HG03060 (cell line): ENCODE measurements at regions not wholly inside any gene's neighbourhood (a gene's known extent, or its start where the extent isn't known, plus 50 kb on each side); places are given as distances from the start of the nearest gene placed in this dataset.
"Not testable (repeated sequence)": the region's sequence is repeated elsewhere in the genome, so short reads cannot be mapped to it uniquely, and the experiment has no call there.

Experiments used
- ATAC-seq: cut with Tn5 transposase; IDR thresholded peaks from one replicate; pipeline ENCODE4 v1.9.1; 2021; ENCODE audit warnings: low read depth, moderate number of reproducible peaks; ENCODE audit not compliant: unreplicated experiment

GRCh38 chr6:21872749-21873148 is 279.2 kb downstream of the SOX4 start:
- ATAC-seq, result no peak

- ATAC-seq, result no peak
Measured at GRCh38 chr6:21873562-21873961, 280.0 kb downstream of the SOX4 start.

- no peak for ATAC-seq
Measured at GRCh38 chr6:21874372-21874771, 280.8 kb downstream of the SOX4 start.

- not testable (repeated sequence) for ATAC-seq
Measured at GRCh38 chr6:21877037-21877436, 283.5 kb downstream of the SOX4 start.

- not testable (repeated sequence) for ATAC-seq
Measured at GRCh38 chr6:21880249-21880648, 286.7 kb downstream of the SOX4 start.

GRCh38 chr6:21881969-21882465 is 288.5 kb downstream of the SOX4 start:
- no peak for ATAC-seq

- no peak for ATAC-seq
Measured at GRCh38 chr6:21883595-21884328, 290.2 kb downstream of the SOX4 start.

GRCh38 chr6:21885111-21885510 is 291.6 kb downstream of the SOX4 start:
- ATAC-seq, result no peak

GRCh38 chr6:21885532-21886114 is 292.1 kb downstream of the SOX4 start:
- no peak for ATAC-seq

GRCh38 chr6:21886542-21887151 is 293.1 kb downstream of the SOX4 start:
- ATAC-seq, result no peak

GRCh38 chr6:21887231-21888185 is 294.0 kb downstream of the SOX4 start:
- no peak for ATAC-seq

GRCh38 chr6:21891080-21891479 is 297.5 kb downstream of the SOX4 start:
- no peak for ATAC-seq

GRCh38 chr6:21893793-21894192 is 300.2 kb downstream of the SOX4 start:
- ATAC-seq, result no peak

GRCh38 chr6:21895555-21895954 is 302.0 kb downstream of the SOX4 start:
- ATAC-seq, result no peak

- no peak for ATAC-seq
Measured at GRCh38 chr6:21898107-21898796, 304.7 kb downstream of the SOX4 start.

GRCh38 chr6:21899708-21900107 is 306.2 kb downstream of the SOX4 start:
- ATAC-seq, result no peak

- ATAC-seq, result no peak
Measured at GRCh38 chr6:21900730-21901129, 307.2 kb downstream of the SOX4 start.

GRCh38 chr6:21902628-21903169 is 309.1 kb downstream of the SOX4 start:
- ATAC-seq, result no peak

- ATAC-seq, result no peak
Measured at GRCh38 chr6:21905531-21905930, 312.0 kb downstream of the SOX4 start.

- no peak for ATAC-seq
Measured at GRCh38 chr6:21906826-21907225, 313.3 kb downstream of the SOX4 start.
